ENCODE measurements at regions not wholly inside any gene's neighbourhood (a gene's known extent, or its start where the extent isn't known, plus 50 kb on each side); places are given as distances from the start of the nearest gene placed in this dataset.

DNA sequence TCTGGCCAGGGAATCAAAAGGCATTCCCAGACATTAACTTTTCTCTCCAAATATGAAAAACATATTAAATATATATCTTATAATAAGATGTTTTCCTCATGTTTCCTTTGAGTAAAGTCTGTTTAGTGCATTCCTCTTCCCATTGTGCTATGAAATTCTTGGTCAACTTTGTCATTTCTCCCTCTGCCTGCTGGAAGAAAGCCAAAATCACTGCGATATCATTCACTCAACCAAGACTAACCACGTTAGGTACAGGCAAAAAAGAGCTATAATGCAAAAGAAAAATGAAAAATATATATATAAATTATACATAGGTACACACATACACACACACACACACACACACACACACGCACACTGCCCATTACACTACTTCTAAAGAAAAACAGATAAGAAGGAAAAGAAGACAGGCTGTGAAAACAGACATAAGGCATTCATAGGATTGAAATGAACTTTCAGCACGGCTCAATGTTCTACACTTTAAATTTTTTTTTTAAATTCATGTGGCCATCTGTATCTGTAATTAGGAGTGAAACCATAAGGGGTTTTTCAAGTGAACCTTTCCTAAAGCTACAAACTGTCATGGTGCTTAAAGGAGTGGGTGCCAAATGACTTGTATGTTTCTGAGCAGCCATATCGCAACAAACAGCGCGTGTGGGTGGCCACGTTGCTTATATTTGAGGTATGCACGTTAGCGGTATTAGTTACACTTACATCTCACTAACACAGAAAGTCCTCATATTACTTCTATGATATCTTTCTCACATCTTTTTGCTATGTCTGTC, 71.6 kb upstream of the PSMD7 start:
- TF ChIP-seq, protein P1, sequence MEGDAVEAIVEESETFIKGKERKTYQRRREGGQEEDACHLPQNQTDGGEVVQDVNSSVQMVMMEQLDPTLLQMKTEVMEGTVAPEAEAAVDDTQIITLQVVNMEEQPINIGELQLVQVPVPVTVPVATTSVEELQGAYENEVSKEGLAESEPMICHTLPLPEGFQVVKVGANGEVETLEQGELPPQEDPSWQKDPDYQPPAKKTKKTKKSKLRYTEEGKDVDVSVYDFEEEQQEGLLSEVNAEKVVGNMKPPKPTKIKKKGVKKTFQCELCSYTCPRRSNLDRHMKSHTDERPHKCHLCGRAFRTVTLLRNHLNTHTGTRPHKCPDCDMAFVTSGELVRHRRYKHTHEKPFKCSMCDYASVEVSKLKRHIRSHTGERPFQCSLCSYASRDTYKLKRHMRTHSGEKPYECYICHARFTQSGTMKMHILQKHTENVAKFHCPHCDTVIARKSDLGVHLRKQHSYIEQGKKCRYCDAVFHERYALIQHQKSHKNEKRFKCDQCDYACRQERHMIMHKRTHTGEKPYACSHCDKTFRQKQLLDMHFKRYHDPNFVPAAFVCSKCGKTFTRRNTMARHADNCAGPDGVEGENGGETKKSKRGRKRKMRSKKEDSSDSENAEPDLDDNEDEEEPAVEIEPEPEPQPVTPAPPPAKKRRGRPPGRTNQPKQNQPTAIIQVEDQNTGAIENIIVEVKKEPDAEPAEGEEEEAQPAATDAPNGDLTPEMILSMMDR (IDR thresholded peaks at IDR 0.05) = no peak
- TF ChIP-seq POLR2AphosphoS5 (IDR thresholded peaks at IDR 0.05; ENCODE audit: insufficient read depth in 1 of 2, low read depth in 1 of 2) = no peak

Data from vagina (tissue), 2 donors.